PFSK-1 (cell line): ENCODE measurements at regions not wholly inside any gene's neighbourhood (a gene's known extent, or its start where the extent isn't known, plus 50 kb on each side); places are given as distances from the start of the nearest gene placed in this dataset.

Experiments used
- FOXP2 ChIP-seq: optimal IDR thresholded peaks from 2 replicates; pipeline ENCODE3; 2011; ENCODE audit warnings: borderline replicate concordance, control low read depth, inconsistent platforms; ENCODE audit not compliant: insufficient read depth; ENCODE audit errors: extremely low read length, extremely low read depth
- POLR2AphosphoS5 ChIP-seq: IDR thresholded peaks from 2 replicates; pipeline ENCODE4 v1.6.1; 2012; ENCODE audit warnings: low read depth, mild to moderate bottlenecking, control low read depth, low read length, moderate library complexity
- REST ChIP-seq, 2 experiments: IDR thresholded peaks; 2 replicates each; pipeline versions ENCODE4 v1.6.1 to v1.8.0; 2011 to 2012; ENCODE audit warnings: low read depth in 2 of 2, low read length in 2 of 2, control low read depth in 1 of 2, inconsistent platforms in 1 of 2, mild to moderate bottlenecking in 1 of 2, moderate library complexity in 1 of 2; ENCODE audit not compliant: insufficient read depth in 1 of 2
- SIN3A ChIP-seq: IDR thresholded peaks from 2 replicates; pipeline ENCODE4 v1.6.1; 2012; ENCODE audit warnings: mild to moderate bottlenecking, low read length, moderate library complexity, borderline replicate concordance; ENCODE audit not compliant: insufficient read depth
- TAF1 ChIP-seq: IDR thresholded peaks from 2 replicates; pipeline ENCODE4 v1.6.1; 2012; ENCODE audit warnings: low read length, control low read depth, borderline replicate concordance; ENCODE audit not compliant: insufficient read depth

GRCh38 chr7:98730326-98730725 is 113.2 kb downstream of the NPTX2 start:
- TF ChIP-seq REST (IDR thresholded peaks at IDR 0.05; ENCODE audit: insufficient read depth in 1 of 2, low read depth in 2 of 2, low read length in 2 of 2) (no peak), TAF1 (no peak), SIN3A (no peak), POLR2AphosphoS5 (no peak), FOXP2 (no peak)

GRCh38 chr7:98731651-98732050 is 114.6 kb downstream of the NPTX2 start:
- no peak for TF ChIP-seq POLR2AphosphoS5
- no peak for TF ChIP-seq FOXP2
- TF ChIP-seq TAF1, result no peak
- TF ChIP-seq SIN3A, result no peak
- TF ChIP-seq REST (IDR thresholded peaks at IDR 0.05; ENCODE audit: insufficient read depth in 1 of 2, low read depth in 2 of 2, low read length in 2 of 2), result no peak

GRCh38 chr7:98733036-98733435 is 116.0 kb downstream of the NPTX2 start:
- no peak for TF ChIP-seq FOXP2
- TF ChIP-seq SIN3A, result no peak
- TF ChIP-seq REST (IDR thresholded peaks at IDR 0.05; ENCODE audit: insufficient read depth in 1 of 2, low read depth in 2 of 2, low read length in 2 of 2), result no peak
- TF ChIP-seq POLR2AphosphoS5, result no peak
- TF ChIP-seq TAF1, result no peak

DNA sequence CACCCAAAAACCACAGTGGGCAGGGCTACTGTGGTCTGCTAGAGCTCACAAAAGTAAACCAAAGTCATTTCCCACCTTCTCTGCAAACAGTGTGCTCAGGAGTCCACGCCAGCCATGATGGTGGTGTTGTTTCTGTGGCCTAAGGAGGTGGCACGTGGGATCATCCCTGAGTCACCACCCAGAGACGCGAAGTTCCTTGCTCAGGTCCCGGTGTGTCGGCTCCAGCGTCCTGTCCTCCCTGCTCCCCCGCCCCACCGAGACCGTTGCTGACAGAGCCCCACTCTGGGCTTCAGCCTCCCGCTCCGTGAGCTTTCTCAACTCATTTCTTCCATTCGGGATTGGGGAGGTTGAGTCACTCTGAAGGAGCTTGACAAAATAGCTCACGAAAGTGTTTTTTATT is 118.7 kb downstream of the NPTX2 start:
- TF ChIP-seq POLR2AphosphoS5, result no peak
- no peak for TF ChIP-seq TAF1
- no peak for TF ChIP-seq SIN3A
- TF ChIP-seq FOXP2, result no peak
- no peak for TF ChIP-seq REST (IDR thresholded peaks at IDR 0.05; ENCODE audit: insufficient read depth in 1 of 2, low read depth in 2 of 2, low read length in 2 of 2)

DNA sequence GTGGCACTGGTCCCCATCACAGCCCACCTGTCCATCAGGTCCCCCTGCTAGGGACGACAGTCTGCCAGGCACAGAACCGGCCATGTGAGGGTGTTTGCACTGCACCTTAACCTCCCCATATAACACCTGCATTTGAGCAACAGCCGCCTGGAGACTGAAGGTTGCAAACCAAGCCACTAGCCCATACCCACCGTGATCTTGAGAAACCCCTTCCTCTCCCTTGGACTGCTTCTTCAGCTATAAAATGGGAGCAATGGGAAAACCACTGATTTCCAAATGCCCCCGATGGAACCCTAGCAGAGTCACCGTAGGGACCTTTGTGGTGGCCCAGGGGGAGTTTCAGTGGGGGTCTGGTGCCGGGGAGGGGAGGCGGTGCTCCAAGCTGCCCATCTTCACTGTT is 120.1 kb downstream of the NPTX2 start:
- TF ChIP-seq REST (IDR thresholded peaks at IDR 0.05; ENCODE audit: insufficient read depth in 1 of 2, low read depth in 2 of 2, low read length in 2 of 2), result no peak
